Naive thymus-derived CD8-positive, alpha-beta T cell (primary cell): ENCODE measurements at regions not wholly inside any gene's neighbourhood (a gene's known extent, or its start where the extent isn't known, plus 50 kb on each side); places are given as distances from the start of the nearest gene placed in this dataset.

Experiments
- ATAC-seq, 2 donors: fragments of 150-1000 bp; cut with Tn5 transposase in 1 of 2; sonication (Bioruptor Pico), chemical (Tn5 transposase) in 1 of 2; 1 replicate in 1 of 2; 2 replicates in 1 of 2; pipeline ENCODE4 v1.10.0; 2021; ENCODE audit warnings: mild to moderate bottlenecking in 2 of 2, moderate library complexity in 2 of 2
- POLR2A ChIA-PET: fragments of 350-600 bp; sonication (Branson Sonifier 250); formaldehyde crosslinking; loops from one replicate; lab custom pipeline; 2021; ENCODE audit warnings: antibody characterized with exemption; lab: Charles Lee
- DNase-seq, 10 donors: peaks; one replicate each; pipeline versions ENCODE4 v3.0.0 to v3.0.0-alpha.2; 2020 to 2022
- H3K27ac Mint-ChIP-seq, 10 donors: one replicate each; pipeline ENCODE4 v1.8.0; 2020 to 2022; ENCODE audit warnings: mild to moderate bottlenecking in 10 of 10, mixed read lengths in 10 of 10, moderate library complexity in 4 of 10, inconsistent platforms in 1 of 10
- H3K27me3 Mint-ChIP-seq, 5 donors: one replicate each; pipeline ENCODE4 v1.8.0; 2021 to 2022; ENCODE audit warnings: mixed read lengths in 5 of 5
- H3K36me3 Mint-ChIP-seq, 3 donors: one replicate each; pipeline ENCODE4 v1.8.0; 2020 to 2022; ENCODE audit warnings: mixed read lengths in 3 of 3, mild to moderate bottlenecking in 2 of 3, inconsistent platforms in 1 of 3
- H3K4me1 Mint-ChIP-seq, 4 donors: one replicate each; pipeline ENCODE4 v1.8.0; 2021 to 2022; ENCODE audit warnings: mixed read lengths in 4 of 4
- H3K4me3 Mint-ChIP-seq, 10 donors: one replicate each; pipeline ENCODE4 v1.8.0; 2020 to 2022; ENCODE audit warnings: mild to moderate bottlenecking in 10 of 10, mixed read lengths in 10 of 10, moderate library complexity in 6 of 10, inconsistent platforms in 1 of 10
- H3K9me3 Mint-ChIP-seq, 9 donors: one replicate each; pipeline ENCODE4 v1.8.0; 2020 to 2022; ENCODE audit warnings: mixed read lengths in 9 of 9, mild to moderate bottlenecking in 3 of 9, inconsistent platforms in 1 of 9, moderate library complexity in 1 of 9

- ATAC-seq = no peak
- DNase-seq = no peak
- Mint-ChIP-seq H3K9me3 (peaks cover 0 to 34% (median 15%) of the 10 kb centered on the region in 9 donors), H3K36me3 (peaks cover 0 to 1% (median 0%) of the 10 kb centered on the region in 3 donors), H3K27me3 (no peaks in the 10 kb centered on the region), H3K4me1 (no peaks in the 10 kb centered on the region), H3K27ac (no peak overlapping the region), H3K4me3 (no peak overlapping the region)
- POLR2A ChIA-PET = no interaction called here
These were observed 435.6 kb upstream of the REG3G start for GRCh38 chr2:78589871-78590270.

- POLR2A ChIA-PET = no interaction called here
- no peak overlapping the region for H3K27ac Mint-ChIP-seq
- DNase-seq (no peak), ATAC-seq (no peak)
- H3K36me3 Mint-ChIP-seq = peaks cover 0 to 1% (median 0%) of the 10 kb centered on the region in 3 donors
- no peak overlapping the region for H3K4me3 Mint-ChIP-seq
- peaks cover 0 to 28% (median 12%) of the 10 kb centered on the region in 9 donors for H3K9me3 Mint-ChIP-seq
- H3K27me3 Mint-ChIP-seq = no peaks in the 10 kb centered on the region
- H3K4me1 Mint-ChIP-seq = no peaks in the 10 kb centered on the region
These were observed 433.0 kb upstream of the REG3G start for GRCh38 chr2:78592491-78592890.

- H3K4me1 Mint-ChIP-seq = no peaks in the 10 kb centered on the region
- POLR2A ChIA-PET = no interaction called here
- peaks cover 0 to 21% (median 8%) of the 10 kb centered on the region in 9 donors for H3K9me3 Mint-ChIP-seq
- no peaks in the 10 kb centered on the region for H3K36me3 Mint-ChIP-seq
- no peaks in the 10 kb centered on the region for H3K27me3 Mint-ChIP-seq
- ATAC-seq = no peak
- H3K27ac Mint-ChIP-seq = no peak overlapping the region
- no peak for DNase-seq
- no peak overlapping the region for H3K4me3 Mint-ChIP-seq
These were observed 424.4 kb upstream of the REG3G start for GRCh38 chr2:78601113-78601512.

- DNase-seq = no peak
- Mint-ChIP-seq H3K27me3 (no peaks in the 10 kb centered on the region), H3K4me3 (no peak overlapping the region), H3K36me3 (no peaks in the 10 kb centered on the region), H3K27ac (no peak overlapping the region), H3K4me1 (no peaks in the 10 kb centered on the region), H3K9me3 (peaks cover 0 to 11% (median 2%) of the 10 kb centered on the region in 9 donors)
- no peak for ATAC-seq
- POLR2A ChIA-PET = no interaction called here
These were observed 422.6 kb upstream of the REG3G start for GRCh38 chr2:78602862-78603261.

GRCh38 chr2:78606895-78607294, 418.6 kb upstream of the REG3G start:
- DNase-seq (no peak), ATAC-seq (no peak)
- no peaks in the 10 kb centered on the region for H3K27me3 Mint-ChIP-seq
- H3K4me3 Mint-ChIP-seq = no peak overlapping the region
- H3K36me3 Mint-ChIP-seq = no peaks in the 10 kb centered on the region
- H3K27ac Mint-ChIP-seq = no peak overlapping the region
- H3K4me1 Mint-ChIP-seq = no peaks in the 10 kb centered on the region
- POLR2A ChIA-PET = no interaction called here
- peaks cover 4 to 11% (median 6%) of the 10 kb centered on the region in 9 donors for H3K9me3 Mint-ChIP-seq

GRCh38 chr2:78614726-78615125, 410.8 kb upstream of the REG3G start:
- H3K27me3 Mint-ChIP-seq = no peaks in the 10 kb centered on the region
- no peaks in the 10 kb centered on the region for H3K4me1 Mint-ChIP-seq
- no peak overlapping the region for H3K27ac Mint-ChIP-seq
- no peaks in the 10 kb centered on the region for H3K36me3 Mint-ChIP-seq
- DNase-seq (no peak), ATAC-seq (no peak)
- POLR2A ChIA-PET = no interaction called here
- no peak overlapping the region for H3K4me3 Mint-ChIP-seq
- H3K9me3 Mint-ChIP-seq = peaks cover 0 to 13% (median 7%) of the 10 kb centered on the region in 9 donors

GRCh38 chr2:78615956-78616355, 409.5 kb upstream of the REG3G start:
- H3K4me3 Mint-ChIP-seq = no peak overlapping the region

GRCh38 chr2:78634425-78634824, 391.1 kb upstream of the REG3G start:
- no peaks in the 10 kb centered on the region for H3K4me1 Mint-ChIP-seq
- no peaks in the 10 kb centered on the region for H3K27me3 Mint-ChIP-seq
- H3K9me3 Mint-ChIP-seq = peaks cover 2 to 18% (median 13%) of the 10 kb centered on the region in 9 donors
- H3K36me3 Mint-ChIP-seq = no peaks in the 10 kb centered on the region
- POLR2A ChIA-PET = no interaction called here
- no peak overlapping the region for H3K4me3 Mint-ChIP-seq
- DNase-seq (no peak), ATAC-seq (no peak)
- H3K27ac Mint-ChIP-seq = no peak overlapping the region

More at GRCh38 chr2:78615956-78616355, 409.5 kb upstream of the REG3G start:
- Mint-ChIP-seq H3K27ac (no peak overlapping the region), H3K36me3 (no peaks in the 10 kb centered on the region), H3K4me1 (no peaks in the 10 kb centered on the region), H3K27me3 (no peaks in the 10 kb centered on the region), H3K9me3 (peaks cover 0 to 13% (median 6%) of the 10 kb centered on the region in 9 donors)
- no peak for ATAC-seq
- no peak for DNase-seq
- POLR2A ChIA-PET = no interaction called here

GRCh38 chr2:78644854-78645253, 380.6 kb upstream of the REG3G start:
- no peaks in the 10 kb centered on the region for H3K27me3 Mint-ChIP-seq
- H3K4me1 Mint-ChIP-seq = no peaks in the 10 kb centered on the region
- no peak overlapping the region for H3K27ac Mint-ChIP-seq
- POLR2A ChIA-PET = no interaction called here
- H3K9me3 Mint-ChIP-seq = peaks cover 0 to 12% (median 7%) of the 10 kb centered on the region in 9 donors
- ATAC-seq = no peak
- no peak for DNase-seq
- H3K36me3 Mint-ChIP-seq = no peaks in the 10 kb centered on the region
- H3K4me3 Mint-ChIP-seq = no peak overlapping the region

GRCh38 chr2:78646533-78647364, 378.8 kb upstream of the REG3G start:
- no peaks in the 10 kb centered on the region for H3K36me3 Mint-ChIP-seq
- no peak for ATAC-seq

GRCh38 chr2:78648558-78648957, 376.9 kb upstream of the REG3G start:
- ATAC-seq (no peak), DNase-seq (no peak)
- Mint-ChIP-seq H3K4me3 (no peak overlapping the region), H3K27me3 (no peaks in the 10 kb centered on the region), H3K27ac (no peak overlapping the region), H3K4me1 (no peaks in the 10 kb centered on the region), H3K36me3 (peaks cover 0 to 7% (median 0%) of the 10 kb centered on the region in 3 donors), H3K9me3 (peaks cover 4 to 43% (median 15%) of the 10 kb centered on the region in 9 donors)
- POLR2A ChIA-PET = no interaction called here

More at GRCh38 chr2:78646533-78647364, 378.8 kb upstream of the REG3G start:
- Mint-ChIP-seq H3K27ac (no peak overlapping the region), H3K27me3 (no peaks in the 10 kb centered on the region), H3K4me3 (no peak overlapping the region), H3K4me1 (no peaks in the 10 kb centered on the region), H3K9me3 (peaks cover 3 to 26% (median 12%) of the 10 kb centered on the region in 9 donors)
- POLR2A ChIA-PET = no interaction called here
- DNase-seq = no peak

- H3K4me3 Mint-ChIP-seq = no peak overlapping the region
- DNase-seq (no peak), ATAC-seq (no peak)
- no peaks in the 10 kb centered on the region for H3K27me3 Mint-ChIP-seq
- POLR2A ChIA-PET = no interaction called here
- peaks cover 0 to 24% (median 0%) of the 10 kb centered on the region in 3 donors for H3K36me3 Mint-ChIP-seq
- peaks cover 4 to 56% (median 37%) of the 10 kb centered on the region in 9 donors for H3K9me3 Mint-ChIP-seq
- H3K27ac Mint-ChIP-seq = no peak overlapping the region
- no peaks in the 10 kb centered on the region for H3K4me1 Mint-ChIP-seq
These were observed 370.6 kb upstream of the REG3G start for GRCh38 chr2:78654941-78655340.

GRCh38 chr2:78676921-78677696, 348.4 kb upstream of the REG3G start:
- H3K27me3 Mint-ChIP-seq = no peaks in the 10 kb centered on the region
- no peaks in the 10 kb centered on the region for H3K4me1 Mint-ChIP-seq
- no peak overlapping the region for H3K4me3 Mint-ChIP-seq
- no peak for DNase-seq
- peak overlapping the region in 1 of 10 donors; percentile 43 for H3K27ac Mint-ChIP-seq
- POLR2A ChIA-PET = no interaction called here
- no peaks in the 10 kb centered on the region for H3K36me3 Mint-ChIP-seq
- peaks cover 0 to 21% (median 5%) of the 10 kb centered on the region in 9 donors for H3K9me3 Mint-ChIP-seq
- no peak for ATAC-seq
